ENCODE measurements at regions not wholly inside any gene's neighbourhood (a gene's known extent, or its start where the extent isn't known, plus 50 kb on each side); places are given as distances from the start of the nearest gene placed in this dataset.

GRCh38 chr15:91670108-91670507 is 183.4 kb upstream of the SLCO3A1 start:
- Histone ChIP-seq H3K9me3 (ENCODE audit: low read depth, low read length) (no peaks in the 10 kb centered on the region), H3K27me3 (ENCODE audit: insufficient read depth, low read length) (no peaks in the 10 kb centered on the region), H3K36me3 (ENCODE audit: insufficient read depth, low read length) (no peaks in the 10 kb centered on the region), H3K4me3 (ENCODE audit: insufficient read depth, low read length) (no peak overlapping the region), H3K27ac (ENCODE audit: low read depth, low read length) (no peak overlapping the region), H4K20me1 (ENCODE audit: insufficient read depth, low read length) (no peaks in the 10 kb centered on the region), H2AFZ (ENCODE audit: low read length) (no peak overlapping the region), H3K4me2 (ENCODE audit: insufficient read depth, low read length) (no peak overlapping the region), H3K4me1 (ENCODE audit: insufficient read depth, low read length) (no peaks in the 10 kb centered on the region), H3K79me2 (ENCODE audit: insufficient read depth, low read length) (no peaks in the 10 kb centered on the region)
- no peak for TF ChIP-seq CTCF (IDR thresholded peaks at IDR 0.05; ENCODE audit: extremely low read depth, low read depth, low read length)
- peak; percentile 14 for DNase-seq (ENCODE audit: insufficient read length, low spot score, missing footprints)

GRCh38 chr15:91678003-91678402 is 175.5 kb upstream of the SLCO3A1 start:
- H3K27ac ChIP-seq (ENCODE audit: low read depth, low read length) = no peak overlapping the region
- H4K20me1 ChIP-seq (ENCODE audit: insufficient read depth, low read length) = no peaks in the 10 kb centered on the region
- DNase-seq (ENCODE audit: insufficient read length, low spot score, missing footprints) = no peak
- H3K36me3 ChIP-seq (ENCODE audit: insufficient read depth, low read length) = no peaks in the 10 kb centered on the region
- H3K79me2 ChIP-seq (ENCODE audit: insufficient read depth, low read length) = no peaks in the 10 kb centered on the region
- H3K4me2 ChIP-seq (ENCODE audit: insufficient read depth, low read length) = no peak overlapping the region
- no peak overlapping the region for H2AFZ ChIP-seq (ENCODE audit: low read length)
- no peak overlapping the region for H3K4me3 ChIP-seq (ENCODE audit: insufficient read depth, low read length)
- H3K27me3 ChIP-seq (ENCODE audit: insufficient read depth, low read length) = no peaks in the 10 kb centered on the region
- no peak for TF ChIP-seq CTCF (IDR thresholded peaks at IDR 0.05; ENCODE audit: extremely low read depth, low read depth, low read length)
- no peaks in the 10 kb centered on the region for H3K9me3 ChIP-seq (ENCODE audit: low read depth, low read length)
- H3K4me1 ChIP-seq (ENCODE audit: insufficient read depth, low read length) = no peaks in the 10 kb centered on the region

- no peak for DNase-seq (ENCODE audit: insufficient read length, low spot score, missing footprints)
- no peak for TF ChIP-seq CTCF (IDR thresholded peaks at IDR 0.05; ENCODE audit: extremely low read depth, low read depth, low read length)
- Histone ChIP-seq H3K27me3 (ENCODE audit: insufficient read depth, low read length) (no peaks in the 10 kb centered on the region), H3K79me2 (ENCODE audit: insufficient read depth, low read length) (no peaks in the 10 kb centered on the region), H3K4me2 (ENCODE audit: insufficient read depth, low read length) (no peak overlapping the region), H3K9me3 (ENCODE audit: low read depth, low read length) (no peaks in the 10 kb centered on the region), H4K20me1 (ENCODE audit: insufficient read depth, low read length) (no peaks in the 10 kb centered on the region), H3K4me3 (ENCODE audit: insufficient read depth, low read length) (no peak overlapping the region), H3K36me3 (ENCODE audit: insufficient read depth, low read length) (no peaks in the 10 kb centered on the region), H3K27ac (ENCODE audit: low read depth, low read length) (no peak overlapping the region), H3K4me1 (ENCODE audit: insufficient read depth, low read length) (no peaks in the 10 kb centered on the region), H2AFZ (ENCODE audit: low read length) (no peak overlapping the region)
Observed at GRCh38 chr15:91679447-91679846, 174.1 kb upstream of the SLCO3A1 start.

GRCh38 chr15:91685436-91685835 is 168.1 kb upstream of the SLCO3A1 start:
- Histone ChIP-seq H3K4me1 (ENCODE audit: insufficient read depth, low read length) (no peaks in the 10 kb centered on the region), H4K20me1 (ENCODE audit: insufficient read depth, low read length) (no peaks in the 10 kb centered on the region), H3K27ac (ENCODE audit: low read depth, low read length) (no peak overlapping the region), H3K4me2 (ENCODE audit: insufficient read depth, low read length) (no peak overlapping the region), H3K27me3 (ENCODE audit: insufficient read depth, low read length) (no peaks in the 10 kb centered on the region), H3K79me2 (ENCODE audit: insufficient read depth, low read length) (no peaks in the 10 kb centered on the region), H3K9me3 (ENCODE audit: low read depth, low read length) (no peaks in the 10 kb centered on the region), H3K36me3 (ENCODE audit: insufficient read depth, low read length) (no peaks in the 10 kb centered on the region), H2AFZ (ENCODE audit: low read length) (no peak overlapping the region), H3K4me3 (ENCODE audit: insufficient read depth, low read length) (no peak overlapping the region)
- no peak for DNase-seq (ENCODE audit: insufficient read length, low spot score, missing footprints)
- no peak for TF ChIP-seq CTCF (IDR thresholded peaks at IDR 0.05; ENCODE audit: extremely low read depth, low read depth, low read length)
